Retinal pigment epithelial cell (primary cell): ENCODE measurements at regions not wholly inside any gene's neighbourhood (a gene's known extent, or its start where the extent isn't known, plus 50 kb on each side); places are given as distances from the start of the nearest gene placed in this dataset.

Experiments
- DNase-seq: peaks from one replicate; pipeline ENCODE4 v3.0.0-alpha.2; 2010; ENCODE audit warnings: low read depth
- H3K4me3 ChIP-seq: 2 replicates; pipeline ENCODE4 v1.5.1; 2011; ENCODE audit warnings: mild to moderate bottlenecking, low read length, control low read depth, moderate library complexity
- CTCF ChIP-seq: conservative IDR thresholded peaks from 2 replicates; pipeline ENCODE4 v1.5.1; 2011; ENCODE audit warnings: low read depth, low read length, control low read depth, inconsistent platforms

GRCh38 chr13:107124730-107125129 lies 556.8 kb upstream of the ARGLU1 start:
- H3K4me3 ChIP-seq: no peak overlapping the region
- no peak for TF ChIP-seq CTCF
- DNase-seq: no peak

GRCh38 chr13:107124129-107124718 lies 556.3 kb upstream of the ARGLU1 start:
- peak; percentile 53 for TF ChIP-seq CTCF
- no peak for DNase-seq
- H3K4me3 ChIP-seq: no peak overlapping the region

- no peak for DNase-seq
- no peak overlapping the region for H3K4me3 ChIP-seq
- TF ChIP-seq CTCF: no peak
Observed at GRCh38 chr13:107121793-107122192, 553.9 kb upstream of the ARGLU1 start.

DNA sequence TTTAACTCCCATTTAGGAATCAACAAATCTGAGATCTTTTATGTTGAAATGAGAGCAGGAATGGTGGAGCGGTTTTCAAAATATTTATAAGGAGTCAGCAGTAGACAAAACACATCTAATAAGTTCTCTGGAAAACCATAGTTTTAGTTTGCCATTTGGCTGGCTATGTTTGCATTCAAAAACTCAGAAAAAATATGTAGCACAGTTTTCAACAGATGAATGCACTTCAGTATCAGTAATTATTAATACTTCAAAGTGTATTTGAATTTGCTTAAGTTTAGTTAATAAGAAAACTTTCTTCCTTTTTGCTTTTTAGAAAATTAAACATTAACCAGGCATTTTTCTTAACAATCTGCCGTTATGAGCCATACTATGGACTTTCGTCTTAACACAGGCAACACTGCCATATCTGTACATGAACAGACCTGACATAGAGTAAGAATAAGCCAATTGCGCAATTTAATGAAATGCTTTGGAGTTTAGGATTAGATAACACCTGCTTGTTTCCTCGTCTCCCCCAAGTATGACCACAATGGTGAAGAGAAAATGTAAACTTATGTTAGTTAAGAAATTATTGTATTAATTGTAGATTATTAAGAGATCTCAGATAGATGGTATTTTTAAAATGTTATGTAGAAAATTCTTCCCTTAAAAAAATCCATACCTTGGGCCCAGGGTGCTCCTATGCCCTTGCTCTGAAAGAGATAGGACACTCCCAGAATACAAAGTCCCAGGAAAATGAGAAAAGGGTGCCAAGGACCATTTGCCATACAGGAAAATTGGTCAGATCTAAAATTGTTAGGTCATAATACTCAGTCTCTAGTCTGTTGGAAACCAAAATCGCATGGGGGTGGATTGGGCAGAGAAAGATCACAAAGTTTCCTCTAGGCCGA lies 552.3 kb upstream of the ARGLU1 start:
- no peak for DNase-seq
- H3K4me3 ChIP-seq: no peak overlapping the region
- no peak for TF ChIP-seq CTCF

DNA sequence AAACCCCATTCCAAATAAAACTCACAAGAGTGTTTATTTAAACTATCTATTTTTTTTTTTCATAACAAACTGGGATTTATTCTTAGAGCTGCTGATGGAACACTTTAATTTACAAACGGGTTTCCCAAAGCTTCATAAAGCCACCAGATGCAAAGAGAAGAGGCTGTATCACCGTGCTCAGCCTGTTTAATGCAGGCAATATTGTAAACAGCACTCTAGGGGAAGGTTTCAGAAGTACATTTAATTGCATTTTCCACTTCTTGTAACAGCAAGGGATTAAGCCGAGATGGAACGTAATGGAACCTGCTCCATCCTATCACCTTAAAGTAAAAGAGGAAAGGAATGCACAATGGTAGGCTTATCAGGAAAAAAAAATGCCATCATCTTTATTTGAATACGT lies 550.6 kb upstream of the ARGLU1 start:
- DNase-seq: peak; percentile 62
- TF ChIP-seq CTCF: no peak
- no peak overlapping the region for H3K4me3 ChIP-seq

- no peak for DNase-seq
- TF ChIP-seq CTCF: no peak
- H3K4me3 ChIP-seq: no peak overlapping the region
Observed at GRCh38 chr13:107117327-107118012, 549.5 kb upstream of the ARGLU1 start.
